GM23338 (cell line): ENCODE measurements at regions not wholly inside any gene's neighbourhood (a gene's known extent, or its start where the extent isn't known, plus 50 kb on each side); places are given as distances from the start of the nearest gene placed in this dataset.

Experiments used
- ATAC-seq: fragments of 200-7000 bp; cut with Tn5 transposase; 3 replicates; pipeline ENCODE4 v1.9.1; 2020
- DNase-seq: peaks from one replicate; pipeline ENCODE4 v3.0.0-alpha.2; 2015; ENCODE audit warnings: low spot score
- H2AFZ ChIP-seq: fragments of 200-600 bp; sonication (generic); 2 replicates; pipeline ENCODE4 v1.8.0; 2016; ENCODE audit warnings: antibody characterized with exemption, mild to moderate bottlenecking, moderate library complexity
- H3F3A ChIP-seq: fragments of 200-600 bp; sonication (generic); replicated peaks from 2 replicates; pipeline ENCODE4 v1.8.0; 2017; ENCODE audit warnings: antibody characterized with exemption, mixed run types, low read depth
- H3K27ac ChIP-seq: fragments of 200-600 bp; sonication (generic); 2 replicates; pipeline ENCODE4 v1.6.1; 2016; ENCODE audit warnings: low read depth
- H3K27me3 ChIP-seq: fragments of 200-600 bp; sonication (generic); 2 replicates; pipeline ENCODE4 v1.8.0; 2016; ENCODE audit warnings: mild to moderate bottlenecking, mixed run types, moderate library complexity; ENCODE audit not compliant: insufficient read depth
- H3K36me3 ChIP-seq: fragments of 200-600 bp; sonication (generic); 2 replicates; pipeline ENCODE4 v1.8.0; 2016; ENCODE audit warnings: mild to moderate bottlenecking; ENCODE audit not compliant: insufficient read depth
- H3K4me1 ChIP-seq: fragments of 200-600 bp; sonication (generic); 2 replicates; pipeline ENCODE4 v1.8.0; 2016; ENCODE audit warnings: mild to moderate bottlenecking, moderate library complexity; ENCODE audit not compliant: insufficient read depth
- H3K4me2 ChIP-seq: fragments of 200-600 bp; sonication (generic); 2 replicates; pipeline ENCODE4 v1.7.1; 2017; ENCODE audit warnings: mixed run types
- H3K4me3 ChIP-seq: fragments of 200-600 bp; sonication (generic); 2 replicates; pipeline ENCODE4 v1.6.1; 2016; ENCODE audit warnings: mixed run types
- H3K79me2 ChIP-seq: fragments of 200-600 bp; sonication (generic); replicated peaks from 2 replicates; pipeline ENCODE4 v1.8.0; 2017; ENCODE audit warnings: mild to moderate bottlenecking; ENCODE audit not compliant: insufficient read depth
- H3K9me2 ChIP-seq: fragments of 200-600 bp; sonication (generic); 2 replicates; pipeline ENCODE4 v1.8.0; 2017; ENCODE audit not compliant: insufficient read depth
- H4K20me1 ChIP-seq: fragments of 200-600 bp; sonication (generic); replicated peaks from 2 replicates; pipeline ENCODE4 v1.8.0; 2017; ENCODE audit warnings: mild to moderate bottlenecking; ENCODE audit not compliant: insufficient read depth
- H3K27ac Mint-ChIP-seq: 2 replicates; pipeline ENCODE4 v1.8.0; 2020; ENCODE audit warnings: inconsistent platforms, mild to moderate bottlenecking, moderate library complexity, mixed read lengths
- H3K27me3 Mint-ChIP-seq: 3 replicates; pipeline ENCODE4 v1.8.0; 2022; ENCODE audit warnings: low read depth, mild to moderate bottlenecking, moderate library complexity, mixed read lengths, inconsistent platforms; ENCODE audit not compliant: insufficient read depth, poor library complexity
- H3K36me3 Mint-ChIP-seq: 3 replicates; pipeline ENCODE4 v1.8.0; 2021; ENCODE audit warnings: low read depth, mild to moderate bottlenecking, inconsistent platforms, moderate library complexity, mixed read lengths
- H3K4me1 Mint-ChIP-seq: 3 replicates; pipeline ENCODE4 v1.8.0; 2020; ENCODE audit warnings: mild to moderate bottlenecking, inconsistent platforms, mixed read lengths
- H3K4me3 Mint-ChIP-seq: 3 replicates; pipeline ENCODE4 v1.8.0; 2021; ENCODE audit warnings: moderate library complexity, mild to moderate bottlenecking, inconsistent platforms, mixed read lengths
- H3K9me3 Mint-ChIP-seq: 3 replicates; pipeline ENCODE4 v1.8.0; 2020; ENCODE audit warnings: moderate library complexity, mild to moderate bottlenecking, inconsistent platforms, mixed read lengths
- CREB1 ChIP-seq: fragments of 250-450 bp; sonication (Bioruptor Pico); IDR thresholded peaks from 2 replicates; pipeline ENCODE4 v1.5.0; 2020; ENCODE audit warnings: low read depth, mild to moderate bottlenecking, moderate library complexity
- EZH2 ChIP-seq: fragments of 200-600 bp; sonication (generic); IDR thresholded peaks from one replicate; pipeline ENCODE4 v1.8.0; 2017; ENCODE audit warnings: antibody characterized with exemption, mild to moderate bottlenecking, low read depth; ENCODE audit not compliant: unreplicated experiment
- EZH2phosphoT487 ChIP-seq: fragments of 200-600 bp; sonication (generic); IDR thresholded peaks from one replicate; pipeline ENCODE4 v1.8.1; 2018; ENCODE audit warnings: antibody characterized with exemption; ENCODE audit not compliant: unreplicated experiment
- NANOG ChIP-seq: IDR thresholded peaks from 2 replicates; pipeline ENCODE4 v1.6.1; 2016; ENCODE audit warnings: antibody characterized with exemption, borderline replicate concordance
- POLR2AphosphoS5 ChIP-seq: IDR thresholded peaks from 2 replicates; pipeline ENCODE4 v1.6.1; 2016; ENCODE audit warnings: antibody characterized with exemption, low read depth
- REST ChIP-seq: IDR thresholded peaks from one replicate; pipeline ENCODE4 v1.6.1; 2018; ENCODE audit warnings: antibody characterized with exemption; ENCODE audit not compliant: unreplicated experiment
- STAT1 ChIP-seq: IDR thresholded peaks from one replicate; pipeline ENCODE4 v1.6.1; 2016; ENCODE audit warnings: antibody characterized with exemption; ENCODE audit not compliant: unreplicated experiment
- ZNF114 ChIP-seq: fragments of 250-450 bp; sonication (Bioruptor Pico); IDR thresholded peaks from 2 replicates; pipeline ENCODE4 v1.5.0; 2020; ENCODE audit warnings: mild to moderate bottlenecking, moderate library complexity
- ZNF331 ChIP-seq: fragments of 250-450 bp; sonication (Bioruptor Pico); IDR thresholded peaks from 2 replicates; pipeline ENCODE4 v1.5.0; 2020; ENCODE audit warnings: low read depth, mild to moderate bottlenecking, moderate library complexity
- ZNF462 ChIP-seq: fragments of 250-450 bp; sonication (Bioruptor Pico); IDR thresholded peaks from 2 replicates; pipeline ENCODE4 v1.5.0; 2020; ENCODE audit warnings: mild to moderate bottlenecking, moderate library complexity
- TF ChIP-seq, protein P1 (sequence below): IDR thresholded peaks from 2 replicates; pipeline ENCODE4 v1.6.1; 2016; ENCODE audit warnings: antibody characterized with exemption

DNA sequence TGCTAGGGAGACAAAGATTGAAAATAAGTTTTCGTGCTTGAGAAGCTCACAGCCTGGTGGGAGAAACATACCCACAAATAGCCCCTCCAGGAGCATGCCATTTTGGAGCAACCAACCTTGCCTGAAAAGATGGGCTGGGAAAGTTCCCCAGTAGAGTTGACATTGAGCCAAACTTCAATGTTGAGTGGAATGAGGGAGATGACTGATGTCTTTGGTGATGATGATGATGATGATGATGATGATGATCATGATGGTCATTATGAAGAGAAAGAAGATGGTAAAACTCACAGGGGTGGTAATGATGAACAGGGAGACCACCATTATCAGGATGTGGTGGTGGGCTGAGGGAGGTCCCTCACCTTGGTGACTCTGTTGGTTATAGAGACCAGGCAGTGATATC is 50.1 kb upstream of the ADRA1D start:
- Histone ChIP-seq H3K4me3 (no peak overlapping the region), H3K4me2 (no peak overlapping the region), H3K9me2 (peaks cover 19% of the 10 kb centered on the region), H3K4me1 (peaks cover 5% of the 10 kb centered on the region; the same call in 1 of the 2 replicates), H3K36me3 (no peaks in the 10 kb centered on the region), H3K79me2 (no peaks in the 10 kb centered on the region), H3K27ac (no peak overlapping the region), H3K27me3 (no peaks in the 10 kb centered on the region), H4K20me1 (no peaks in the 10 kb centered on the region), H3F3A (no peaks in the 10 kb centered on the region), H2AFZ (no peak overlapping the region)
- TF ChIP-seq ZNF114 (CRISPR knock-in tag): no peak
- no peak for TF ChIP-seq ZNF462 (CRISPR knock-in tag)
- no peak for TF ChIP-seq POLR2AphosphoS5
- no peak for TF ChIP-seq EZH2
- no peak for TF ChIP-seq REST
- no peak for TF ChIP-seq ZNF331 (CRISPR knock-in tag)
- TF ChIP-seq, protein P1, sequence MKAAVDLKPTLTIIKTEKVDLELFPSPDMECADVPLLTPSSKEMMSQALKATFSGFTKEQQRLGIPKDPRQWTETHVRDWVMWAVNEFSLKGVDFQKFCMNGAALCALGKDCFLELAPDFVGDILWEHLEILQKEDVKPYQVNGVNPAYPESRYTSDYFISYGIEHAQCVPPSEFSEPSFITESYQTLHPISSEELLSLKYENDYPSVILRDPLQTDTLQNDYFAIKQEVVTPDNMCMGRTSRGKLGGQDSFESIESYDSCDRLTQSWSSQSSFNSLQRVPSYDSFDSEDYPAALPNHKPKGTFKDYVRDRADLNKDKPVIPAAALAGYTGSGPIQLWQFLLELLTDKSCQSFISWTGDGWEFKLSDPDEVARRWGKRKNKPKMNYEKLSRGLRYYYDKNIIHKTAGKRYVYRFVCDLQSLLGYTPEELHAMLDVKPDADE: no peak
- TF ChIP-seq EZH2phosphoT487: no peak
- no peak for TF ChIP-seq STAT1
- TF ChIP-seq CREB1 (CRISPR knock-in tag): no peak
- no peak for TF ChIP-seq NANOG
- Mint-ChIP-seq H3K4me1 (peaks cover 3% of the 10 kb centered on the region; the same call in 2 of the 3 replicates), H3K27me3 (peaks cover 9% of the 10 kb centered on the region), H3K9me3 (no peaks in the 10 kb centered on the region; the same call in 2 of the 3 replicates), H3K4me3 (no peak overlapping the region), H3K36me3 (no peaks in the 10 kb centered on the region; the same call in 2 of the 3 replicates), H3K27ac (no peak overlapping the region)
- DNase-seq (no peak), ATAC-seq (no peak)
